Left ventricle myocardium inferior (tissue), 1 donor: ENCODE measurements at regions not wholly inside any gene's neighbourhood (a gene's known extent, or its start where the extent isn't known, plus 50 kb on each side); places are given as distances from the start of the nearest gene placed in this dataset.

Source experiments
- DNase-seq: peaks from one replicate; pipeline ENCODE4 v3.0.0-alpha.2; 2020
- H3K27ac ChIP-seq: fragments of 200-600 bp; replicated peaks from 2 replicates; pipeline ENCODE4 v1.8.0; 2021
- H3K27me3 ChIP-seq: fragments of 200-600 bp; 2 replicates; pipeline ENCODE4 v1.8.0; 2021; ENCODE audit warnings: low read depth
- H3K36me3 ChIP-seq: fragments of 200-600 bp; 2 replicates; pipeline ENCODE4 v1.8.0; 2021
- H3K4me1 ChIP-seq: fragments of 200-600 bp; 2 replicates; pipeline ENCODE4 v1.8.0; 2021
- H3K4me3 ChIP-seq: fragments of 200-600 bp; 2 replicates; pipeline ENCODE4 v1.8.0; 2021; ENCODE audit warnings: mild to moderate bottlenecking, moderate library complexity
- H3K9me3 ChIP-seq: fragments of 200-600 bp; replicated peaks from 2 replicates; pipeline ENCODE4 v1.8.0; 2021
- intact Hi-C: fragments of 100-400 bp; cut with micrococcal nuclease; formaldehyde crosslinking; loops from one replicate; pipeline ENCODE4 v1.11.0; 2022
- TF ChIP-seq, protein P1 (sequence below): fragments of 200-600 bp; IDR thresholded peaks from 2 replicates; pipeline ENCODE4 v1.8.0; 2021; ENCODE audit warnings: antibody characterized with exemption, mild to moderate bottlenecking, borderline replicate concordance
- donor health status: DM: no; HTN: yes; CAD: no; lungs with severe emphysema.

- Histone ChIP-seq H3K9me3 (no peaks in the 10 kb centered on the region), H3K4me3 (no peak overlapping the region), H3K4me1 (no peaks in the 10 kb centered on the region), H3K27me3 (no peaks in the 10 kb centered on the region), H3K36me3 (no peaks in the 10 kb centered on the region), H3K27ac (no peak overlapping the region)
- DNase-seq = no peak
- TF ChIP-seq, protein P1, sequence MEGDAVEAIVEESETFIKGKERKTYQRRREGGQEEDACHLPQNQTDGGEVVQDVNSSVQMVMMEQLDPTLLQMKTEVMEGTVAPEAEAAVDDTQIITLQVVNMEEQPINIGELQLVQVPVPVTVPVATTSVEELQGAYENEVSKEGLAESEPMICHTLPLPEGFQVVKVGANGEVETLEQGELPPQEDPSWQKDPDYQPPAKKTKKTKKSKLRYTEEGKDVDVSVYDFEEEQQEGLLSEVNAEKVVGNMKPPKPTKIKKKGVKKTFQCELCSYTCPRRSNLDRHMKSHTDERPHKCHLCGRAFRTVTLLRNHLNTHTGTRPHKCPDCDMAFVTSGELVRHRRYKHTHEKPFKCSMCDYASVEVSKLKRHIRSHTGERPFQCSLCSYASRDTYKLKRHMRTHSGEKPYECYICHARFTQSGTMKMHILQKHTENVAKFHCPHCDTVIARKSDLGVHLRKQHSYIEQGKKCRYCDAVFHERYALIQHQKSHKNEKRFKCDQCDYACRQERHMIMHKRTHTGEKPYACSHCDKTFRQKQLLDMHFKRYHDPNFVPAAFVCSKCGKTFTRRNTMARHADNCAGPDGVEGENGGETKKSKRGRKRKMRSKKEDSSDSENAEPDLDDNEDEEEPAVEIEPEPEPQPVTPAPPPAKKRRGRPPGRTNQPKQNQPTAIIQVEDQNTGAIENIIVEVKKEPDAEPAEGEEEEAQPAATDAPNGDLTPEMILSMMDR = no peak
- intact Hi-C loops = no loop called here
These were observed 59.6 kb upstream of the MAMLD1 start for GRCh38 chrX:150303386-150304097.

- H3K27ac ChIP-seq = no peak overlapping the region
- TF ChIP-seq, protein P1 = no peak
- no peak overlapping the region for H3K4me3 ChIP-seq
- H3K36me3 ChIP-seq = no peaks in the 10 kb centered on the region
- DNase-seq = no peak
- no peaks in the 10 kb centered on the region for H3K4me1 ChIP-seq
- no peaks in the 10 kb centered on the region for H3K27me3 ChIP-seq
- no peaks in the 10 kb centered on the region for H3K9me3 ChIP-seq
- intact Hi-C loops = no loop called here
These were observed 57.1 kb upstream of the MAMLD1 start for GRCh38 chrX:150306002-150306401.

DNA sequence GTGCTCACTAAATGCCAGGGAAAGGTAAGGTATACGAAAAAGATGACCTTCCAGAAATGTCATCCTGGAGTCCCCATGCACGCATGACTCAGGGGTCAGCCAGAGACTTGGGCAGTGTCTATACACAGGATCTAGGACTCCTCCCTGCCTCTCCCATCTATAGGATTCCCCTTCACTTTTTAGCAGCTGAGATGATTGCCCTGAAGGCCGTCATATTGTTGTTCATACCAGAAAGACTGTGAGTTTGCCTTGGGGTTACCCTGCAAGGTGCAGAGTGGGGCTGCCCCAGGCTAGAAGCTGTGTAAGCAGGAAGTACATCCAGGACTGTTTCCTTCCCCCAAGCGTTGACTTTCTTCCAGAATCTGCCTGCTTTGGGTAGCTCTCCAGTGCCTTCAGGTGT is 55.1 kb upstream of the MAMLD1 start:
- Histone ChIP-seq H3K27ac (no peak overlapping the region), H3K36me3 (no peaks in the 10 kb centered on the region), H3K9me3 (no peaks in the 10 kb centered on the region), H3K4me3 (no peak overlapping the region), H3K4me1 (no peaks in the 10 kb centered on the region), H3K27me3 (no peaks in the 10 kb centered on the region)
- intact Hi-C loops = no loop called here
- TF ChIP-seq, protein P1 = no peak
- DNase-seq = no peak

DNA sequence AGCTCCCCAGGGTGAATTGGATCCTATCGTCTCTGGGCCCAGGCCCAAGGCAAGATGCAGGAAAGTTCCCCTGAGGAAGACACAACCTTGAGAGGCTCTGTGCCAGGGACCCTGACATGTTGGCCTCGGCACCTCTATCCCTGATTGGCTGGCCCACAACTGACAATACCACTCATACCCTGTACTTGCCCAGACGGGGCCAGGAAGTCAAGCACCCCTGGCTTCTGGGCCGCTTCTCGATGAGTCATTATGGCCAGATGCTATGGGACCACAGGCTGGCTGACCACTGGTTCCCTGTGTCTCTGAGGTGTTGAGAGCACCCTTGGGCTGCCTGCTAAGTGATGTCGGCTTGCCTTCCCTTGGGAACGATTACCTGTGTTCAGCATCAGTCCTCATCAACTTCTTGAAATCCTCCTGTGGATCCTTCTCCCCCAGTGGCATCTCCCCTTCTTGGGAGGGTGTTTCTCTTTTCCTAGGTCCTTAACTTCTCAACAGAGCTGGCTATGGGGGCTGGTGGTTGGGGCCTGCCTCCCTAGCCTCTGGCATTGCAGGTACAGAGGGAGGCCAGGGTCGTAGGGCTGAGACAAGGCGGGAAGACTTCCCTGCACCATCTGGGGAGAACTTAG is 54.5 kb upstream of the MAMLD1 start:
- no peak overlapping the region for H3K4me3 ChIP-seq
- H3K27ac ChIP-seq = no peak overlapping the region
- no peaks in the 10 kb centered on the region for H3K27me3 ChIP-seq
- H3K36me3 ChIP-seq = no peaks in the 10 kb centered on the region
- H3K4me1 ChIP-seq = no peaks in the 10 kb centered on the region
- no peak for DNase-seq
- intact Hi-C loops = no loop called here
- TF ChIP-seq, protein P1 = no peak
- no peaks in the 10 kb centered on the region for H3K9me3 ChIP-seq

- Histone ChIP-seq H3K4me1 (no peaks in the 10 kb centered on the region), H3K9me3 (no peaks in the 10 kb centered on the region), H3K36me3 (no peaks in the 10 kb centered on the region), H3K27me3 (no peaks in the 10 kb centered on the region), H3K4me3 (no peak overlapping the region), H3K27ac (no peak overlapping the region)
- TF ChIP-seq, protein P1 = no peak
- intact Hi-C loops = no loop called here
- DNase-seq = no peak
These were observed 52.7 kb upstream of the MAMLD1 start for GRCh38 chrX:150310417-150310816.
